HG03521 (cell line): ENCODE measurements at regions not wholly inside any gene's neighbourhood (a gene's known extent, or its start where the extent isn't known, plus 50 kb on each side); places are given as distances from the start of the nearest gene placed in this dataset.
"Not testable (repeated sequence)": the region's sequence is repeated elsewhere in the genome, so short reads cannot be mapped to it uniquely, and the experiment has no call there.

Experiments used
- ATAC-seq: cut with Tn5 transposase; IDR thresholded peaks from one replicate; pipeline ENCODE4 v1.9.1; 2021; ENCODE audit warnings: mild to moderate bottlenecking, moderate library complexity; ENCODE audit not compliant: unreplicated experiment

GRCh38 chr7:65613644-65614289, 240.1 kb downstream of the ZNF92 start:
- not testable (repeated sequence) for ATAC-seq

GRCh38 chr7:65616111-65616510, 242.5 kb downstream of the ZNF92 start:
- ATAC-seq: not testable (repeated sequence)

- not testable (repeated sequence) for ATAC-seq
Observed at GRCh38 chr7:65620216-65620615, 246.6 kb downstream of the ZNF92 start.

- ATAC-seq: not testable (repeated sequence)
Observed at GRCh38 chr7:65621580-65622201, 248.0 kb downstream of the ZNF92 start.

GRCh38 chr7:65631236-65631635, 241.6 kb upstream of the VKORC1L1 start:
- not testable (repeated sequence) for ATAC-seq

GRCh38 chr7:65633587-65634404, 239.1 kb upstream of the VKORC1L1 start:
- ATAC-seq: not testable (repeated sequence)

GRCh38 chr7:65638918-65639317, 234.0 kb upstream of the VKORC1L1 start:
- not testable (repeated sequence) for ATAC-seq

- ATAC-seq: not testable (repeated sequence)
Observed at GRCh38 chr7:65639717-65640116, 233.2 kb upstream of the VKORC1L1 start.

- not testable (repeated sequence) for ATAC-seq
Observed at GRCh38 chr7:65643498-65643897, 229.4 kb upstream of the VKORC1L1 start.

- not testable (repeated sequence) for ATAC-seq
Observed at GRCh38 chr7:65647153-65647964, 225.5 kb upstream of the VKORC1L1 start.

GRCh38 chr7:65651174-65651573, 221.7 kb upstream of the VKORC1L1 start:
- not testable (repeated sequence) for ATAC-seq

GRCh38 chr7:65651826-65652592, 220.9 kb upstream of the VKORC1L1 start:
- ATAC-seq: not testable (repeated sequence)

GRCh38 chr7:65652669-65653068, 220.2 kb upstream of the VKORC1L1 start:
- ATAC-seq: not testable (repeated sequence)

- ATAC-seq: not testable (repeated sequence)
Observed at GRCh38 chr7:65656494-65657188, 216.2 kb upstream of the VKORC1L1 start.

GRCh38 chr7:65683362-65683761, 189.5 kb upstream of the VKORC1L1 start:
- not testable (repeated sequence) for ATAC-seq

GRCh38 chr7:65699026-65699714, 173.7 kb upstream of the VKORC1L1 start:
- ATAC-seq: not testable (repeated sequence)

GRCh38 chr7:65699715-65700356, 173.0 kb upstream of the VKORC1L1 start:
- not testable (repeated sequence) for ATAC-seq

- not testable (repeated sequence) for ATAC-seq
Observed at GRCh38 chr7:65719123-65719798, 153.6 kb upstream of the VKORC1L1 start.
